ENCODE measurements at regions not wholly inside any gene's neighbourhood (a gene's known extent, or its start where the extent isn't known, plus 50 kb on each side); places are given as distances from the start of the nearest gene placed in this dataset.

- H3K4me3 ChIP-seq (ENCODE audit: low read depth, low read length), result no peak overlapping the region
- no peaks in the 10 kb centered on the region for H3K4me1 ChIP-seq
- Mint-ChIP-seq H3K9me3 (ENCODE audit: unreplicated experiment) (peaks cover 38% of the 10 kb centered on the region), H3K36me3 (ENCODE audit: insufficient read depth, unreplicated experiment) (no peaks in the 10 kb centered on the region), H3K4me1 (ENCODE audit: low read depth, unreplicated experiment) (no peaks in the 10 kb centered on the region), H3K27ac (ENCODE audit: unreplicated experiment) (no peak overlapping the region), H3K4me3 (ENCODE audit: unreplicated experiment) (no peak overlapping the region), H3K27me3 (ENCODE audit: insufficient read depth, unreplicated experiment) (no peaks in the 10 kb centered on the region)
- POLR2A ChIA-PET, result no interaction called here
- no peaks in the 10 kb centered on the region for H3K27me3 ChIP-seq (replicated peaks; ENCODE audit: control insufficient read depth, insufficient read depth, low read length)
- CTCF ChIA-PET, result no interaction called here
- no TSS peak for BruUV-seq (replicated peaks)
- intact Hi-C loops (cut with micrococcal nuclease; ENCODE audit: unreplicated experiment), result no loop called here
- no peaks in the 10 kb centered on the region; the same call in 1 of the 2 replicates for H3K9me3 ChIP-seq
- no peaks in the 10 kb centered on the region for H3K36me3 ChIP-seq (ENCODE audit: control insufficient read depth, insufficient read depth, low read length)
- no peak for DNase-seq
- TF ChIP-seq CTCF (IDR thresholded peaks at IDR 0.05; ENCODE audit: insufficient read depth in 1 of 2, low read depth in 1 of 2, low read length in 1 of 2, severe bottlenecking in 1 of 2, unreplicated experiment in 1 of 2), result no peak
Measured at GRCh38 chr19:23531231-23531790, 136.0 kb upstream of the ZNF91 start.

- BruUV-seq (replicated peaks), result no TSS peak
- POLR2A ChIA-PET, result no interaction called here
Measured at GRCh38 chr19:23528376-23528775, 133.1 kb upstream of the ZNF91 start.

GRCh38 chr19:23527797-23528196, 132.5 kb upstream of the ZNF91 start:
- H3K27ac Mint-ChIP-seq (ENCODE audit: unreplicated experiment), result no peak overlapping the region
- CTCF ChIA-PET, result no interaction called here
- Histone ChIP-seq H3K9me3 (no peaks in the 10 kb centered on the region; the same call in 1 of the 2 replicates), H3K27me3 (replicated peaks; ENCODE audit: control insufficient read depth, insufficient read depth, low read length) (no peaks in the 10 kb centered on the region), H3K4me1 (peaks cover 5% of the 10 kb centered on the region; the same call in 1 of the 2 replicates), H3K4me3 (ENCODE audit: low read depth, low read length) (no peak overlapping the region), H3K36me3 (ENCODE audit: control insufficient read depth, insufficient read depth, low read length) (no peaks in the 10 kb centered on the region)
- POLR2A ChIA-PET, result no interaction called here
- peaks cover 7% of the 10 kb centered on the region for H3K4me1 Mint-ChIP-seq (ENCODE audit: low read depth, unreplicated experiment)
- no TSS peak for BruUV-seq (replicated peaks)
- H3K36me3 Mint-ChIP-seq (ENCODE audit: insufficient read depth, unreplicated experiment), result no peaks in the 10 kb centered on the region
- H3K27me3 Mint-ChIP-seq (ENCODE audit: insufficient read depth, unreplicated experiment), result no peaks in the 10 kb centered on the region
- H3K9me3 Mint-ChIP-seq (ENCODE audit: unreplicated experiment), result peaks cover 38% of the 10 kb centered on the region
- no peak overlapping the region for H3K4me3 Mint-ChIP-seq (ENCODE audit: unreplicated experiment)
- intact Hi-C loops (cut with micrococcal nuclease; ENCODE audit: unreplicated experiment), result no loop called here
- no peak for DNase-seq
- TF ChIP-seq CTCF (IDR thresholded peaks at IDR 0.05; ENCODE audit: insufficient read depth in 1 of 2, low read depth in 1 of 2, low read length in 1 of 2, severe bottlenecking in 1 of 2, unreplicated experiment in 1 of 2), result no peak

More at GRCh38 chr19:23528376-23528775, 133.1 kb upstream of the ZNF91 start:
- Mint-ChIP-seq H3K9me3 (ENCODE audit: unreplicated experiment) (peaks cover 38% of the 10 kb centered on the region), H3K27ac (ENCODE audit: unreplicated experiment) (no peak overlapping the region), H3K4me3 (ENCODE audit: unreplicated experiment) (no peak overlapping the region), H3K36me3 (ENCODE audit: insufficient read depth, unreplicated experiment) (no peaks in the 10 kb centered on the region), H3K27me3 (ENCODE audit: insufficient read depth, unreplicated experiment) (no peaks in the 10 kb centered on the region), H3K4me1 (ENCODE audit: low read depth, unreplicated experiment) (peaks cover 7% of the 10 kb centered on the region)
- intact Hi-C loops (cut with micrococcal nuclease; ENCODE audit: unreplicated experiment), result no loop called here
- Histone ChIP-seq H3K36me3 (ENCODE audit: control insufficient read depth, insufficient read depth, low read length) (no peaks in the 10 kb centered on the region), H3K9me3 (no peaks in the 10 kb centered on the region; the same call in 1 of the 2 replicates), H3K27me3 (replicated peaks; ENCODE audit: control insufficient read depth, insufficient read depth, low read length) (no peaks in the 10 kb centered on the region), H3K4me3 (ENCODE audit: low read depth, low read length) (no peak overlapping the region), H3K4me1 (peaks cover 5% of the 10 kb centered on the region; the same call in 1 of the 2 replicates)
- CTCF ChIA-PET, result no interaction called here
- no peak for DNase-seq
- no peak for TF ChIP-seq CTCF (IDR thresholded peaks at IDR 0.05; ENCODE audit: insufficient read depth in 1 of 2, low read depth in 1 of 2, low read length in 1 of 2, severe bottlenecking in 1 of 2, unreplicated experiment in 1 of 2)

Measured in Caco-2 (cell line).